PC-3 (cell line): ENCODE measurements at regions not wholly inside any gene's neighbourhood (a gene's known extent, or its start where the extent isn't known, plus 50 kb on each side); places are given as distances from the start of the nearest gene placed in this dataset.

Source experiments
- ATAC-seq: fragments of 200-7000 bp; cut with Tn5 transposase; 2 replicates; pipeline ENCODE4 v1.9.1; 2020; ENCODE audit warnings: mild to moderate bottlenecking, moderate library complexity
- BruUV-seq: library from RNA; stranded (reverse); fragments of 400-500 nt; replicated peaks from 2 replicates; lab custom pipeline; 2021; lab: Mats Ljungman, UMichigan
- CTCF ChIA-PET: fragments of 300-600 bp; sonication (Branson Sonifier 250); formaldehyde crosslinking; loops from one replicate; lab custom pipeline; 2022; ENCODE audit warnings: antibody characterized with exemption; lab: Charles Lee
- POLR2A ChIA-PET: fragments of 300-600 bp; sonication (Branson Sonifier 250); formaldehyde crosslinking; loops from one replicate; lab custom pipeline; 2022; ENCODE audit warnings: antibody characterized with exemption; ENCODE audit not compliant: unreplicated experiment; lab: Charles Lee
- DNase-seq: peaks from one replicate; pipeline ENCODE4 v3.0.0-alpha.2; 2015
- H2AFZ ChIP-seq: fragments of 300-600 bp; sonication (generic); 2 replicates; pipeline ENCODE4 v1.6.0; 2016; ENCODE audit warnings: antibody characterized with exemption, low read length
- H3F3A ChIP-seq: fragments of 300-600 bp; sonication (generic); one replicate; pipeline ENCODE4 v1.6.0; 2017; ENCODE audit warnings: antibody characterized with exemption, low read length, control low read depth, mild to moderate bottlenecking; ENCODE audit not compliant: unreplicated experiment
- H3K27ac ChIP-seq: fragments of 300-600 bp; sonication (generic); 2 replicates; pipeline ENCODE4 v1.5.1; 2016; ENCODE audit warnings: mild to moderate bottlenecking, low read length
- H3K27me3 ChIP-seq: fragments of 300-600 bp; sonication (generic); 2 replicates; pipeline ENCODE4 v1.6.1; 2016; ENCODE audit warnings: low read length, mixed read lengths
- H3K36me3 ChIP-seq: fragments of 300-600 bp; sonication (generic); 2 replicates; pipeline ENCODE4 v1.6.1; 2016; ENCODE audit warnings: low read depth, mixed run types, low read length, mixed read lengths
- H3K4me1 ChIP-seq: fragments of 300-600 bp; sonication (generic); 2 replicates; pipeline ENCODE4 v1.5.1; 2016; ENCODE audit warnings: low read length; ENCODE audit not compliant: insufficient read depth
- H3K4me2 ChIP-seq: fragments of 300-600 bp; sonication (generic); 2 replicates; pipeline ENCODE4 v1.6.0; 2016; ENCODE audit warnings: low read length
- H3K4me3 ChIP-seq: fragments of 300-600 bp; sonication (generic); 2 replicates; pipeline ENCODE4 v1.5.1; 2016; ENCODE audit warnings: mild to moderate bottlenecking, low read length, mixed read lengths
- H3K79me2 ChIP-seq: fragments of 300-600 bp; sonication (generic); 2 replicates; pipeline ENCODE4 v1.6.1; 2017; ENCODE audit warnings: low read length, mixed read lengths
- H3K9ac ChIP-seq: fragments of 300-600 bp; sonication (generic); 2 replicates; pipeline ENCODE4 v1.6.0; 2016; ENCODE audit warnings: mild to moderate bottlenecking, low read length
- H3K9me2 ChIP-seq: fragments of 300-600 bp; sonication (generic); replicated peaks from 2 replicates; pipeline ENCODE4 v1.6.1; 2016; ENCODE audit warnings: mixed run types, low read length, mixed read lengths
- H3K9me3 ChIP-seq: fragments of 300-600 bp; sonication (generic); 2 replicates; pipeline ENCODE4 v1.6.1; 2016; ENCODE audit warnings: low read length, mixed read lengths
- H4K20me1 ChIP-seq: fragments of 300-600 bp; sonication (generic); 2 replicates; pipeline ENCODE4 v1.6.1; 2016; ENCODE audit warnings: low read length, mixed read lengths
- EZH2 ChIP-seq: fragments of 300-600 bp; sonication (generic); IDR thresholded peaks from one replicate; pipeline ENCODE4 v1.6.1; 2017; ENCODE audit warnings: antibody characterized with exemption, mild to moderate bottlenecking, low read length; ENCODE audit not compliant: unreplicated experiment
- EZH2phosphoT487 ChIP-seq: fragments of 300-600 bp; sonication (generic); IDR thresholded peaks from 2 replicates; pipeline ENCODE4 v1.6.1; 2018; ENCODE audit warnings: mild to moderate bottlenecking, antibody characterized with exemption, low read length, borderline replicate concordance
- intact Hi-C: fragments of 100-400 bp; cut with micrococcal nuclease; formaldehyde crosslinking; loops from 2 replicates; pipeline ENCODE4 v1.9.0; 2023
- TF ChIP-seq, protein P1 (sequence below): fragments of 300-600 bp; sonication (generic); conservative IDR thresholded peaks from 2 replicates; pipeline ENCODE4 v1.5.1; 2017; ENCODE audit warnings: antibody characterized with exemption, low read depth, mild to moderate bottlenecking, low read length

DNA sequence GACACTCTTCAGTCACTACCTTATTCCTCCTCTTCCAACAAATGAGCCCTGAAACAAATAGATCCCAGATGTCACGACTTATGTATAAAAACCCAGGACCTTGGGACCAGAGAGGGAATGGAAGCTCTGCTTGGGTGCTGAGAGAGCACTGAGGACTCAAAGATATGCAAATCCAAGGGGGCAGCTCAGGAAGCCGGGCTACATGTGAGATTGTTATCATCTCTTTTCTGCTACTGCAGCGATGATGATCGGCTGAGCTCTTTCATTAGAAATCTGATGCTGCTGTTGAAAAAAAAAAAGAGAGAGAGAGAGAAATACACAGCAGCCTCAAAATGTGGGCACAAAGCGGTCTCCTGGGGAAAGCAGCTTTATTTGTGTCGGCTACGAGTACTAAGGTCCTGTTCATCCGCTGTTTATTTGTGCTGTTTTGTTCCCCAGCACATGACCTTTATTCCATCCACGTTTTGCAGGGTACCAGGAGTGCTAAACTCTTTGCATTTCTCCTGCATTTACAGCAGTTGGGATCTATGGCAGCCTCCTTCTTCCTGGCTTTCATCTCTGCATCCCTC is 120.2 kb downstream of the TRIM29 start:
- H4K20me1 ChIP-seq, result no peaks in the 10 kb centered on the region
- no peak overlapping the region for H3K4me3 ChIP-seq
- ATAC-seq (no peak), DNase-seq (no peak)
- no peaks in the 10 kb centered on the region for H3K9me3 ChIP-seq
- H3K27ac ChIP-seq, result no peak overlapping the region
- H3K4me1 ChIP-seq, result no peaks in the 10 kb centered on the region
- POLR2A ChIA-PET, result no interaction called here
- H3K4me2 ChIP-seq, result no peak overlapping the region
- H3K27me3 ChIP-seq, result peaks cover 77% of the 10 kb centered on the region
- H2AFZ ChIP-seq, result no peak overlapping the region
- H3K9ac ChIP-seq, result no peak overlapping the region
- CTCF ChIA-PET, result no interaction called here
- intact Hi-C loops, result no loop called here
- no peaks in the 10 kb centered on the region for H3K79me2 ChIP-seq
- H3F3A ChIP-seq, result no peaks in the 10 kb centered on the region
- no TSS peak for BruUV-seq
- H3K36me3 ChIP-seq, result no peaks in the 10 kb centered on the region
- TF ChIP-seq, protein P1, sequence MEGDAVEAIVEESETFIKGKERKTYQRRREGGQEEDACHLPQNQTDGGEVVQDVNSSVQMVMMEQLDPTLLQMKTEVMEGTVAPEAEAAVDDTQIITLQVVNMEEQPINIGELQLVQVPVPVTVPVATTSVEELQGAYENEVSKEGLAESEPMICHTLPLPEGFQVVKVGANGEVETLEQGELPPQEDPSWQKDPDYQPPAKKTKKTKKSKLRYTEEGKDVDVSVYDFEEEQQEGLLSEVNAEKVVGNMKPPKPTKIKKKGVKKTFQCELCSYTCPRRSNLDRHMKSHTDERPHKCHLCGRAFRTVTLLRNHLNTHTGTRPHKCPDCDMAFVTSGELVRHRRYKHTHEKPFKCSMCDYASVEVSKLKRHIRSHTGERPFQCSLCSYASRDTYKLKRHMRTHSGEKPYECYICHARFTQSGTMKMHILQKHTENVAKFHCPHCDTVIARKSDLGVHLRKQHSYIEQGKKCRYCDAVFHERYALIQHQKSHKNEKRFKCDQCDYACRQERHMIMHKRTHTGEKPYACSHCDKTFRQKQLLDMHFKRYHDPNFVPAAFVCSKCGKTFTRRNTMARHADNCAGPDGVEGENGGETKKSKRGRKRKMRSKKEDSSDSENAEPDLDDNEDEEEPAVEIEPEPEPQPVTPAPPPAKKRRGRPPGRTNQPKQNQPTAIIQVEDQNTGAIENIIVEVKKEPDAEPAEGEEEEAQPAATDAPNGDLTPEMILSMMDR, result no peak
- no peak for TF ChIP-seq EZH2phosphoT487
- H3K9me2 ChIP-seq, result no peaks in the 10 kb centered on the region

DNA sequence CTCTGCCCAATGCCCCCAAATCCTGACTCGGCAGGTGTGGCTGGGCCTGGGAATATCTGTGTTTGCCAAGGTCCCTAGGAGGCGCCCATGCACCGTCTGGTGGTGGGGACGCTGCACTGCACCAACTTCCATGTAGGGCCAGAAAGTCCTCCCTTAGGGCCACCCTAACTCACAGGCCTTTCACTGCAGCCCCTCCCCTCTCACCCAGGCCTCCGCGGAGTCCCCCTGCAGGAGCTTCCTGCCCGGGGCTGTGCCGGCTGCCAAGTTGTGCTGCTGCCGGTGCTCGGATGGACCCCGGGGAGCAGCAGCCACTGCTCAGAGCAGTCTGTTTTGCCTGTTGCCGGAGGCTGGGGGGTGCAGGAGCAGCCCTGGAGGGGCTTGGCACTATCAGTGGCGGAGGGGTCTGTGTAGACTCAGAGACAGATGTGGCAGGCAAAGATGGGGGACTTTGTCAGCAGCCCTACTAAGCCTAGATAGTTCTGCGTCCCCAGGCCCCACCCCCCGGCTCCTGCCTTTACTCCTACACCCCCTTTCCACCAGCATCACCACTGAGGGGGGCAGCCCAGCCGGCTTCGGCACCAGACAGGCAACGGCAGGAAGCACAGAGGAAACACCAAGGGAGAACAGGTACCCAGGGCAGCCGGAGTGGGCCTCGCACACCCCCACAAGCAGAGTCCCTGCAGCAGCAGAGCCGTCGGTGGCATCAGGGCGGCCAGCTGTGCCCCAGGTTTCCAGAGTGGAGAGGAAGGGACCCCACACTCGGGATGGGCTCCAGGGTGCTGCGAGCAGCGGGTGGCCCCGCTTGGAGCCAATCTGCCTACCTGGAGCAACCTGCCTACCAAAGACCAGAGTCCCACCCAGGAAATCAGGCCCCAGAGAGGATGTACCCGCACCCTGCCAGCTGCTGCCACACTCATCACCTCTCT is 124.3 kb downstream of the TRIM29 start:
- CTCF ChIA-PET, result no interaction called here
- Histone ChIP-seq H3K9me3 (no peaks in the 10 kb centered on the region), H3K79me2 (no peaks in the 10 kb centered on the region), H3K4me1 (no peaks in the 10 kb centered on the region), H3F3A (no peaks in the 10 kb centered on the region), H3K4me2 (no peak overlapping the region), H3K27me3 (peaks cover 97% of the 10 kb centered on the region), H3K9ac (no peak overlapping the region), H3K4me3 (no peak overlapping the region), H3K9me2 (no peaks in the 10 kb centered on the region), H4K20me1 (no peaks in the 10 kb centered on the region), H3K27ac (no peak overlapping the region), H2AFZ (no peak overlapping the region), H3K36me3 (no peaks in the 10 kb centered on the region)
- POLR2A ChIA-PET, result no interaction called here
- no TSS peak for BruUV-seq
- intact Hi-C loops, result loop anchor here (1.0 kb wide), 1 partner anchor 532 kb away; no protein-coding TSS in a partner anchor
- ATAC-seq (peak; percentile 73), DNase-seq (peak; percentile 65)
- no peak for TF ChIP-seq EZH2
- TF ChIP-seq, protein P1, result peak; percentile 85
- no peak for TF ChIP-seq EZH2phosphoT487

DNA sequence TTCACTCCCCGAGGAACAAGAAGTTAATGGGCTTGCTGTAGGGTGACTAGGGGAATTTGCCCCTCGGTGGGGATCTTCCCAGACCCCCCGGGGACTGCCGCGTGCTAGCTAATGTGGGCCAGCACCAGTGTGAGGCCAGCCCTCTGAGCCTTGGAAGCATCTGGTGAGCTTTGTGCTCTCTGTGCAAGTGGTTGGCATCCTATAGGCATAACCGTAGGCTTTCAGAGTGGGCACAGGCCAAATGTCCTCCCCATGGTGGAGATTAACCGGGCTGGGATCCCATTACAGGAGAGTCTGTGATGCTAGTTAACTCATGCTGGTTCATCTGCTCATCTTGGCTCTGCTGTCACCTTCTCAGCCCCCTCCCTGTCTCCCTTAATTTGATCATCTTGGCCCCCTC is 125.7 kb downstream of the TRIM29 start:
- no peaks in the 10 kb centered on the region for H3K9me2 ChIP-seq
- H3K27ac ChIP-seq, result no peak overlapping the region
- TF ChIP-seq EZH2 (no peak), EZH2phosphoT487 (no peak)
- TF ChIP-seq, protein P1, result no peak
- H3K4me1 ChIP-seq, result no peaks in the 10 kb centered on the region
- H3K27me3 ChIP-seq, result peaks cover 98% of the 10 kb centered on the region
- no peaks in the 10 kb centered on the region for H3F3A ChIP-seq
- no peak overlapping the region for H3K4me3 ChIP-seq
- ATAC-seq, result no peak
- no peak for DNase-seq
- no peaks in the 10 kb centered on the region for H4K20me1 ChIP-seq
- H3K9me3 ChIP-seq, result no peaks in the 10 kb centered on the region
- H2AFZ ChIP-seq, result no peak overlapping the region
- H3K36me3 ChIP-seq, result no peaks in the 10 kb centered on the region
- H3K9ac ChIP-seq, result no peak overlapping the region
- no peaks in the 10 kb centered on the region for H3K79me2 ChIP-seq
- H3K4me2 ChIP-seq, result no peak overlapping the region
- ChIA-PET CTCF (interaction anchor here (0.7 kb wide), 1 partner anchor 113 kb away, joined by 4 read pairs; no protein-coding TSS in a partner anchor), POLR2A (no interaction called here)
- BruUV-seq, result no TSS peak
- intact Hi-C loops, result no loop called here
